GM12878 (cell line): ENCODE measurements at regions not wholly inside any gene's neighbourhood (a gene's known extent, or its start where the extent isn't known, plus 50 kb on each side); places are given as distances from the start of the nearest gene placed in this dataset.

Experiments used
- ATAC-seq: fragments of 200-7000 bp; cut with Tn5 transposase; 3 replicates; pipeline ENCODE4 v1.9.1; 2020; ENCODE audit warnings: mild to moderate bottlenecking, moderate library complexity
- BruUV-seq: library from RNA; stranded (reverse); fragments of 400-500 nt; replicated peaks from 2 replicates; lab custom pipeline; 2021; lab: Mats Ljungman, UMichigan
- CTCF ChIA-PET: fragments of 300-600 bp; sonication (Branson Sonifier 250); formaldehyde crosslinking; extraction: SDS; loops from one replicate; lab custom pipeline; 2021; ENCODE audit warnings: inconsistent platforms; lab: Yijun Ruan, JAX
- POLR2A ChIA-PET: fragments of 350-600 bp; formaldehyde crosslinking; extraction: SDS; loops from one replicate; lab custom pipeline; 2021; ENCODE audit warnings: inconsistent platforms; lab: Charles Lee
- RAD21 ChIA-PET: fragments of 300-600 bp; sonication (Branson Sonifier 250); formaldehyde crosslinking; loops from one replicate; lab custom pipeline; 2023; ENCODE audit warnings: antibody characterized with exemption; ENCODE audit not compliant: unreplicated experiment; lab: Charles Lee
- SMC1A ChIA-PET: fragments of 300-600 bp; sonication (Branson Sonifier 250); formaldehyde crosslinking; loops from one replicate; lab custom pipeline; 2023; ENCODE audit not compliant: unreplicated experiment, uncharacterized antibody; lab: Charles Lee
- DNase-seq: peaks from one replicate; pipeline ENCODE4 v3.0.0-alpha.2; 2011; ENCODE audit warnings: low read depth, low spot score
- FAIRE-seq: peaks from 3 replicates; lab custom pipeline; 2011; peaks lifted over from hg19 to GRCh38; lab: Jason Lieb, UNC
- H2AFZ ChIP-seq: 2 replicates; pipeline ENCODE4 v1.6.0; 2011; ENCODE audit warnings: low read depth, low read length, control low read depth; ENCODE audit not compliant: control insufficient read depth
- H3K27ac ChIP-seq: 2 replicates; pipeline ENCODE4 v1.5.1; 2011; ENCODE audit warnings: control low read depth; ENCODE audit not compliant: control insufficient read depth, insufficient read depth
- H3K27me3 ChIP-seq, 2 experiments: replicated peaks in 1 of 2; 2 replicates each; pipeline versions ENCODE4 v1.6.0 to v1.6.1; 2011; ENCODE audit warnings: low read length in 1 of 2; ENCODE audit not compliant: control insufficient read depth in 2 of 2, insufficient read depth in 2 of 2
- H3K36me3 ChIP-seq, 2 experiments: 2 replicates each; pipeline ENCODE4 v1.5.1; 2011; ENCODE audit warnings: low read length in 1 of 2; ENCODE audit not compliant: control insufficient read depth in 2 of 2, insufficient read depth in 2 of 2
- H3K4me1 ChIP-seq: 2 replicates; pipeline ENCODE4 v1.6.1; 2011; ENCODE audit warnings: mild to moderate bottlenecking, low read length, moderate library complexity, mixed read lengths; ENCODE audit not compliant: control insufficient read depth, insufficient read depth
- H3K4me2 ChIP-seq: 2 replicates; pipeline ENCODE4 v1.6.0; 2011; ENCODE audit warnings: control low read depth; ENCODE audit not compliant: control insufficient read depth, insufficient read depth
- H3K4me3 ChIP-seq: fragments of 200-600 bp; sonication (generic); 2 replicates; pipeline ENCODE4 v1.5.1; 2016
- H3K79me2 ChIP-seq: 2 replicates; pipeline ENCODE4 v1.6.0; 2011; ENCODE audit warnings: low read length; ENCODE audit not compliant: control insufficient read depth, insufficient read depth
- H3K9ac ChIP-seq: 2 replicates; pipeline ENCODE4 v1.8.0; 2011; ENCODE audit warnings: low read length, control low read depth, mixed read lengths; ENCODE audit not compliant: control insufficient read depth, insufficient read depth
- H3K9me3 ChIP-seq: replicated peaks from 3 replicates; pipeline ENCODE4 v1.5.1; 2011; ENCODE audit warnings: mild to moderate bottlenecking, low read length; ENCODE audit not compliant: control insufficient read depth, insufficient read depth
- H4K20me1 ChIP-seq: 2 replicates; pipeline ENCODE4 v1.6.0; 2011; ENCODE audit not compliant: control insufficient read depth, insufficient read depth
- BCLAF1 ChIP-seq: fragments of 450-650 bp; IDR thresholded peaks from 2 replicates; pipeline ENCODE4 v1.6.1; 2017; ENCODE audit warnings: antibody characterized with exemption, mild to moderate bottlenecking, moderate library complexity
- ETV6 ChIP-seq, 2 experiments: fragments of 450-650 bp in 1 of 2; IDR thresholded peaks in 1 of 2; conservative IDR thresholded peaks in 1 of 2; 2 replicates each; pipeline ENCODE4 v1.6.1; 2014; ENCODE audit warnings: antibody characterized with exemption in 1 of 2, borderline replicate concordance in 1 of 2, low read depth in 1 of 2, mild to moderate bottlenecking in 1 of 2, moderate library complexity in 1 of 2
- PBX3 ChIP-seq: IDR thresholded peaks from 2 replicates; pipeline ENCODE4 v1.6.1; 2011; ENCODE audit warnings: mild to moderate bottlenecking, low read depth, low read length, moderate library complexity; ENCODE audit not compliant: insufficient replicate concordance
- POU2F2 ChIP-seq: IDR thresholded peaks from 3 replicates; pipeline ENCODE4 v1.6.1; 2011; ENCODE audit warnings: low read depth, mild to moderate bottlenecking, low read length, borderline replicate concordance
- RELB ChIP-seq: fragments of 450-650 bp; IDR thresholded peaks from 2 replicates; pipeline ENCODE4 v1.6.1; 2017; ENCODE audit warnings: low read depth, mild to moderate bottlenecking, moderate library complexity
- SIX5 ChIP-seq: IDR thresholded peaks from 2 replicates; pipeline ENCODE4 v1.6.1; 2011; ENCODE audit warnings: mild to moderate bottlenecking, low read depth, low read length, moderate library complexity; ENCODE audit not compliant: severe bottlenecking
- SKIL ChIP-seq: fragments of 450-650 bp; IDR thresholded peaks from 2 replicates; pipeline ENCODE4 v1.6.1; 2017; ENCODE audit warnings: mild to moderate bottlenecking, low read depth, inconsistent platforms; ENCODE audit not compliant: poor library complexity, severe bottlenecking
- SMC3 ChIP-seq: IDR thresholded peaks from 2 replicates; pipeline ENCODE4 v1.6.1; 2011; ENCODE audit warnings: low read length, improper control_type of control experiment, borderline replicate concordance
- SPI1 ChIP-seq: IDR thresholded peaks from 2 replicates; pipeline ENCODE4 v1.6.1; 2011; ENCODE audit warnings: low read depth, mild to moderate bottlenecking, low read length, moderate library complexity, borderline replicate concordance; ENCODE audit not compliant: insufficient read depth
- SRF ChIP-seq, 2 experiments: IDR thresholded peaks; 2 replicates each; pipeline ENCODE4 v1.6.1; 2011; ENCODE audit warnings: low read depth in 2 of 2, low read length in 2 of 2, mild to moderate bottlenecking in 1 of 2, moderate library complexity in 1 of 2
- STAT1 ChIP-seq: fragments of 450-650 bp; conservative IDR thresholded peaks from 2 replicates; pipeline ENCODE4 v1.6.1; 2014; ENCODE audit warnings: antibody characterized with exemption, mild to moderate bottlenecking
- ZBTB11 ChIP-seq: fragments of 450-650 bp; formaldehyde crosslinking; IDR thresholded peaks from 2 replicates; pipeline ENCODE4 v1.5.0; 2022; ENCODE audit warnings: mild to moderate bottlenecking, missing genetic modification characterization
- WGBS: methylation state at CpG from one replicate; pipeline ENCODE4 v1.1.6; 2016; ENCODE audit warnings: low lambda C conversion rate; ENCODE audit not compliant: insufficient replicate concordance, insufficient coverage; ENCODE audit errors: missing lambda C conversion rate; 5-methylcytosine and 5-hydroxymethylcytosine counted together
- in situ Hi-C: fragments of 300-500 bp; cut with MboI; formaldehyde crosslinking; loops from 9 replicates; pipeline ENCODE4 v1.14.3; 2018; ENCODE audit warnings: mixed read lengths
- intact Hi-C: fragments of 100-400 bp; cut with micrococcal nuclease; formaldehyde crosslinking; loops from one replicate; pipeline ENCODE4 v1.14.2; 2022; ENCODE audit not compliant: unreplicated experiment

- no TSS peak for BruUV-seq
- ChIA-PET CTCF (no interaction called here), POLR2A (no interaction called here), RAD21 (no interaction called here), SMC1A (no interaction called here)
- intact Hi-C loops, result no loop called here
- no peaks in the 10 kb centered on the region for H3K79me2 ChIP-seq
- FAIRE-seq (no peak), DNase-seq (no peak), ATAC-seq (no peak)
- H3K27ac ChIP-seq, result no peak overlapping the region
- H3K27me3 ChIP-seq, result no peaks in the 10 kb centered on the region
- no peak overlapping the region for H2AFZ ChIP-seq
- H3K4me1 ChIP-seq, result no peaks in the 10 kb centered on the region
- H3K9me3 ChIP-seq, result no peaks in the 10 kb centered on the region
- H3K4me3 ChIP-seq, result no peak overlapping the region
- in situ Hi-C loops, result no loop called here
- 42% methylated on average over 4 of the region's 4 CpGs for WGBS
- H3K4me2 ChIP-seq, result no peak overlapping the region
- no peak overlapping the region for H3K9ac ChIP-seq
- H4K20me1 ChIP-seq, result no peaks in the 10 kb centered on the region
- H3K36me3 ChIP-seq, result no peaks in the 10 kb centered on the region
- TF ChIP-seq ETV6 (conservative IDR thresholded peaks at IDR 0.05 in 1 of 2, IDR thresholded peaks at IDR 0.05 in 1 of 2; ENCODE audit: borderline replicate concordance in 1 of 2, low read depth in 1 of 2) (no peak), SPI1 (no peak), ZBTB11 (CRISPR knock-in tag) (no peak), SIX5 (no peak), SRF (IDR thresholded peaks at IDR 0.05; ENCODE audit: low read depth in 2 of 2, low read length in 2 of 2) (no peak), BCLAF1 (no peak), SKIL (no peak), PBX3 (no peak), RELB (no peak), STAT1 (no peak), SMC3 (no peak), POU2F2 (no peak)
Observed at GRCh38 chr6:164015088-164015484, 600.6 kb downstream of the QKI start.
